ENCODE measurements at regions not wholly inside any gene's neighbourhood (a gene's known extent, or its start where the extent isn't known, plus 50 kb on each side); places are given as distances from the start of the nearest gene placed in this dataset.

DNA sequence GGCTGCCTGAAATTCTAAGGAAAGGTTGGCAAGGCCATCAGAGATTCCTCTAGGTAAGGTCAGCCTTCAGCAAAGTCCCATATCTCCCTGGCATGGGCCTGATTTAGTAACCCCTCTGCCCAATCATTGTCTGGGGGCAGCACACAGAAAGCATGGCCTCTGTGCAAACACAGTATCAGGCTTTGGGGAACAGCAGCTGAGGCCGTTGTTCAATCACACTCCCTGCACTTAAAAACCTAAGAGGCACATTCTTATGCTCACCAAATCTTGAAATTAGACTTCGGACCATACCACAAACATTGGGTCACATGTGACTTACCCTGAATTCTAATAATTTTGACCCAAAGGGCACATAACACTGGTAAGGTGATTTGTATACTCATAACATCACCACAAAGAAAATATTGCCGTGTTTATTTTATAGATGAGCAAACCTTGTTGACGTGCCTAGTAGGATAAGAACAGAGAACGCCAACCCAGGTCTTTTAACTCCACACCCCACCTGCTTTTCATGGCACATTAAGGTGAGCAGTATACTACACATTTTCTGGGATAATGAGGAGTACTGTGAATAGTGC, 212.7 kb downstream of the HNMT start:
- TF ChIP-seq, protein P1, sequence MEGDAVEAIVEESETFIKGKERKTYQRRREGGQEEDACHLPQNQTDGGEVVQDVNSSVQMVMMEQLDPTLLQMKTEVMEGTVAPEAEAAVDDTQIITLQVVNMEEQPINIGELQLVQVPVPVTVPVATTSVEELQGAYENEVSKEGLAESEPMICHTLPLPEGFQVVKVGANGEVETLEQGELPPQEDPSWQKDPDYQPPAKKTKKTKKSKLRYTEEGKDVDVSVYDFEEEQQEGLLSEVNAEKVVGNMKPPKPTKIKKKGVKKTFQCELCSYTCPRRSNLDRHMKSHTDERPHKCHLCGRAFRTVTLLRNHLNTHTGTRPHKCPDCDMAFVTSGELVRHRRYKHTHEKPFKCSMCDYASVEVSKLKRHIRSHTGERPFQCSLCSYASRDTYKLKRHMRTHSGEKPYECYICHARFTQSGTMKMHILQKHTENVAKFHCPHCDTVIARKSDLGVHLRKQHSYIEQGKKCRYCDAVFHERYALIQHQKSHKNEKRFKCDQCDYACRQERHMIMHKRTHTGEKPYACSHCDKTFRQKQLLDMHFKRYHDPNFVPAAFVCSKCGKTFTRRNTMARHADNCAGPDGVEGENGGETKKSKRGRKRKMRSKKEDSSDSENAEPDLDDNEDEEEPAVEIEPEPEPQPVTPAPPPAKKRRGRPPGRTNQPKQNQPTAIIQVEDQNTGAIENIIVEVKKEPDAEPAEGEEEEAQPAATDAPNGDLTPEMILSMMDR (IDR thresholded peaks at IDR 0.05), result no peak
- no peak for TF ChIP-seq POLR2A (IDR thresholded peaks at IDR 0.05)

Data from lower leg skin (tissue), 3 donors.